ENCODE measurements at regions not wholly inside any gene's neighbourhood (a gene's known extent, or its start where the extent isn't known, plus 50 kb on each side); places are given as distances from the start of the nearest gene placed in this dataset.
"Not testable (repeated sequence)": the region's sequence is repeated elsewhere in the genome, so short reads cannot be mapped to it uniquely, and the experiment has no call there.

GRCh38 chr2:87502948-87503347 is 244.9 kb upstream of the PLGLB2 start:
- not testable (repeated sequence) for TF ChIP-seq EZH2 (conservative IDR thresholded peaks at IDR 0.05; ENCODE audit: low read depth, low read length); ZFP36 (IDR thresholded peaks at IDR 0.05; ENCODE audit: borderline replicate concordance, low read depth, low read length, partially characterized antibody)
